ENCODE measurements at regions not wholly inside any gene's neighbourhood (a gene's known extent, or its start where the extent isn't known, plus 50 kb on each side); places are given as distances from the start of the nearest gene placed in this dataset.

DNA sequence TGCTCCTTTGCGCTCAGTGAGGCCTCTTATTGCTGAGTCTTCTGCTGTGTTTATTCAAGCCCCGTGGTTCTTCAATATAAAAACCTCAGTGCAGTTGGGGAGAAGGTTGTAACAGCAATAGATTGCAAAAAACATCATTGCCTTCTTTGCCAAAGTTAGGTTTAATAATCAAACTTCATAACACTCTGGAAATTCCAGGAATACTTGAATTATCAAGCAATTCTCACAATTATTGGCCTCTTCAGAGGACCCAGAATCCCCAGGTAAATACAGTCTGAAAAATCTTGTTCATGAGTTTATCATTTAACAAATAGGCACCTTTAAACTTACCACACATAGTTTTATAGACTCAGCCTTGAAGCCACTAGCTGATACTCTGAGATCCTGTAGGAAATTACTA lies 213.6 kb downstream of the OGFRL1 start:
- DNase-seq = no peak
- no peaks in the 10 kb centered on the region for H3K36me3 ChIP-seq
- H3K9me3 ChIP-seq = no peaks in the 10 kb centered on the region
- ATAC-seq = no peak
- intact Hi-C loops (cut with DNase I; ENCODE audit: low total_unique reads) (no loop called here), in situ Hi-C loops (cut with MboI; ENCODE audit: low sequenced_read_pairs in 4 of 4) (loop anchor here in 2 of 4 donors (10.0 to 25.0 kb wide), 2 partner anchors 117 to 315 kb away; no protein-coding TSS in a partner anchor)
- no peak overlapping the region for H3K4me3 ChIP-seq
- H3K27ac ChIP-seq = no peak overlapping the region
- H3K27me3 ChIP-seq = no peaks in the 10 kb centered on the region
- TF ChIP-seq POLR2A (IDR thresholded peaks at IDR 0.05) = no peak
- TF ChIP-seq, protein P1, sequence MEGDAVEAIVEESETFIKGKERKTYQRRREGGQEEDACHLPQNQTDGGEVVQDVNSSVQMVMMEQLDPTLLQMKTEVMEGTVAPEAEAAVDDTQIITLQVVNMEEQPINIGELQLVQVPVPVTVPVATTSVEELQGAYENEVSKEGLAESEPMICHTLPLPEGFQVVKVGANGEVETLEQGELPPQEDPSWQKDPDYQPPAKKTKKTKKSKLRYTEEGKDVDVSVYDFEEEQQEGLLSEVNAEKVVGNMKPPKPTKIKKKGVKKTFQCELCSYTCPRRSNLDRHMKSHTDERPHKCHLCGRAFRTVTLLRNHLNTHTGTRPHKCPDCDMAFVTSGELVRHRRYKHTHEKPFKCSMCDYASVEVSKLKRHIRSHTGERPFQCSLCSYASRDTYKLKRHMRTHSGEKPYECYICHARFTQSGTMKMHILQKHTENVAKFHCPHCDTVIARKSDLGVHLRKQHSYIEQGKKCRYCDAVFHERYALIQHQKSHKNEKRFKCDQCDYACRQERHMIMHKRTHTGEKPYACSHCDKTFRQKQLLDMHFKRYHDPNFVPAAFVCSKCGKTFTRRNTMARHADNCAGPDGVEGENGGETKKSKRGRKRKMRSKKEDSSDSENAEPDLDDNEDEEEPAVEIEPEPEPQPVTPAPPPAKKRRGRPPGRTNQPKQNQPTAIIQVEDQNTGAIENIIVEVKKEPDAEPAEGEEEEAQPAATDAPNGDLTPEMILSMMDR (IDR thresholded peaks at IDR 0.05 in 4 of 5, conservative IDR thresholded peaks at IDR 0.05 in 1 of 5) = no peak
- H3K4me1 ChIP-seq = no peaks in the 10 kb centered on the region

DNA sequence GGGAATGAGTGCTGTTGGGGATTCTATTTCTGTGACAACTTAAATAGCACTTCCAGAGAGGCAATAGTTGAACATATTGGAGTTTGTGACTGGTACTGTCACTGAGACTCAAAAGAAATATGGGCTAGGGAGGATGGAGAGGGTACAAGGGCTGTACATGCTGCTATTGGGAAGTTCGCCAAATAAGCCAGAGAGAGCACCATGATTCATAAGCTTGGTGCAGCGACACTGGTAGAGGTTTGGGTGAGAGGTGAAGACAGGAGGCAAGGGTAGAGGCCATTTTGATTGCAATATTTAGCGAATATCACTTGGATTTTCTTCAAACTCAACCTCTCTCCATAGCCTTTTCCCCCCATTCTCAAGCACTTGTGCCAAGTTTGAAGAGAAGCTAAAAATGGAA lies 214.3 kb downstream of the OGFRL1 start:
- Histone ChIP-seq H3K4me3 (no peak overlapping the region), H3K36me3 (no peaks in the 10 kb centered on the region), H3K9me3 (no peaks in the 10 kb centered on the region), H3K27ac (no peak overlapping the region), H3K27me3 (no peaks in the 10 kb centered on the region), H3K4me1 (no peaks in the 10 kb centered on the region)
- no peak for DNase-seq
- in situ Hi-C loops (cut with MboI; ENCODE audit: low sequenced_read_pairs in 4 of 4) = loop anchor here in 2 of 4 donors (10.0 to 25.0 kb wide), 2 partner anchors 118 to 316 kb away; no protein-coding TSS in a partner anchor
- TF ChIP-seq, protein P1 (IDR thresholded peaks at IDR 0.05 in 4 of 5, conservative IDR thresholded peaks at IDR 0.05 in 1 of 5) = no peak
- TF ChIP-seq POLR2A (IDR thresholded peaks at IDR 0.05) = no peak
- intact Hi-C loops (cut with DNase I; ENCODE audit: low total_unique reads) = no loop called here
- ATAC-seq = no peak

DNA sequence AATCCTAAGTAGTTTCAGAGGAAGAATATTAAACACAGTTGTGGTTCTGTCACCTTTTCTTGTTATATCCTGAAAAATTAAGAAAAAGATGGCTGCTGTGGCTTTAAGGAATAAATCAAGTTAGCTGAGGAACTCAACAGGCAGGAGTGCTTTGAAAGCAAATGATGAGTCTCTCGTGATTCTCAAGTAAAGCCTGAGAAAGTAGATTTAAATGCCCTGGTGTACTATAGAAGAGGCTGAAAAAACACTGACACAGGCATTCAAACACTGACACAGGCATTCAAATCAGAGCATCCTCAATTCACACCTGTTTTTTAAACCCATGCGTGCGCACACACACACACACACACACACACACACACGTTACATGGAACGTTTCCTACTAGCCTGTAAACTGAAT lies 218.6 kb downstream of the OGFRL1 start:
- Histone ChIP-seq H3K4me1 (no peaks in the 10 kb centered on the region), H3K27ac (no peak overlapping the region), H3K36me3 (no peaks in the 10 kb centered on the region), H3K27me3 (no peaks in the 10 kb centered on the region), H3K9me3 (no peaks in the 10 kb centered on the region), H3K4me3 (no peak overlapping the region)
- DNase-seq (no peak), ATAC-seq (no peak)
- intact Hi-C loops (cut with DNase I; ENCODE audit: low total_unique reads) (loop anchor here (5.0 kb wide), 1 partner anchor 65 kb away; no protein-coding TSS in a partner anchor), in situ Hi-C loops (cut with MboI; ENCODE audit: low sequenced_read_pairs in 4 of 4) (loop anchor here in 3 of 4 donors (5.0 to 25.0 kb wide), 3 partner anchors 120 to 320 kb away; no protein-coding TSS in a partner anchor)
- TF ChIP-seq POLR2A (IDR thresholded peaks at IDR 0.05) = no peak
- TF ChIP-seq, protein P1 (IDR thresholded peaks at IDR 0.05 in 4 of 5, conservative IDR thresholded peaks at IDR 0.05 in 1 of 5) = no peak

DNA sequence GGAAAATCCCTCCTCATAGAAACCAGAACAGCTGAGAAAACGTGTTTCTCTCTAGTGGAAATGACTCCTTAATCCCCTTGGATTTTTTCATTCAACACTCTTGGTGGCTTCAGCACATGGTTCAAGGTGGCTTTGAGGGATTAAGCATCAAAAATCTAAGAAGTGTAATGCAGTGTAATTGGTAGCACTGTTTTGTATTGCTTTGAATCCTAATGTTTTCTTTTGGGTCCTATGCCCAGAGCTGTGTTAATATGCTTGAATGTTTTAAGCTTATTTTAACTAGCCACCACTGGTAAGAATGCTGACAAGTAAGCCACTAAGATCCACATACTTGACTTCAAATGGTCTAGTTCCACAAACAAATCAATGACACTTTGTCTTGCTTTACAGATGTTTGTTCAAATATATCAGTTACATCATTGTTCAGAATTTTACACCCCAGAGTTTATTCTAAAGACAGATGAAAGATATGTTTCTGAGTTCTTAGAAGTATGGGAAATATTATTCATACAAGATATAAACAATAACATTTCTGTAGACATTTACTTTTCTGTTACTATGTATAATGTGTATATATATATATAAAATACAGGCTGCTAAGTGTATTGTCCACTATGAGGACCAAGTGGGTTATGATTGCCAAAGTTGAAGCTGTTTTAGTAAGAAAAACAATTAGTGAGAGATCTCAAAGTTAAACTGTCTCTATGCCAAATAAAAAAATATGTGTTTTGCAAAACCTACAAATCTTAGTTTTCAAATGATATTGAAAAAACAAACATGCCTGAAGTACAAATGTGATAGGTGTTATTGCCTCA lies 220.8 kb downstream of the OGFRL1 start:
- Histone ChIP-seq H3K9me3 (no peaks in the 10 kb centered on the region), H3K27ac (no peak overlapping the region), H3K36me3 (no peaks in the 10 kb centered on the region), H3K27me3 (no peaks in the 10 kb centered on the region), H3K4me3 (no peak overlapping the region), H3K4me1 (peaks cover 6 to 9% of the 10 kb centered on the region in 2 donors)
- in situ Hi-C loops (cut with MboI; ENCODE audit: low sequenced_read_pairs in 4 of 4) = loop anchor here (5.0 to 25.0 kb wide), 5 partner anchors 122 to 322 kb away; no protein-coding TSS in a partner anchor
- ATAC-seq (no peak), DNase-seq (no peak)
- no peak for TF ChIP-seq POLR2A (IDR thresholded peaks at IDR 0.05)
- TF ChIP-seq, protein P1 (IDR thresholded peaks at IDR 0.05 in 4 of 5, conservative IDR thresholded peaks at IDR 0.05 in 1 of 5) = no peak
- intact Hi-C loops (cut with DNase I; ENCODE audit: low total_unique reads) = loop anchor here (1.0 to 5.0 kb wide), 2 partner anchors 67 to 125 kb away; no protein-coding TSS in a partner anchor
